SK-N-SH (cell line): ENCODE measurements at regions not wholly inside any gene's neighbourhood (a gene's known extent, or its start where the extent isn't known, plus 50 kb on each side); places are given as distances from the start of the nearest gene placed in this dataset.

Experiments
- CHD2 ChIP-seq: fragments of 150-350 bp; IDR thresholded peaks from 2 replicates; pipeline ENCODE4 v1.6.1; 2018; ENCODE audit warnings: low read length; ENCODE audit not compliant: partially characterized antibody
- ELF1 ChIP-seq: IDR thresholded peaks from 2 replicates; pipeline ENCODE4 v1.4.0; 2012
- EP300 ChIP-seq, 2 experiments: IDR thresholded peaks; 2 replicates each; pipeline versions ENCODE4 v1.4.0 to v1.6.1; 2012; ENCODE audit warnings: borderline replicate concordance in 1 of 2, low read depth in 1 of 2, low read length in 1 of 2
- EZH2phosphoT487 ChIP-seq: fragments of 200-600 bp; sonication (generic); IDR thresholded peaks from 2 replicates; pipeline ENCODE4 v1.6.1; 2017; ENCODE audit warnings: low read depth, mixed run types, mild to moderate bottlenecking, antibody characterized with exemption, moderate library complexity, borderline replicate concordance
- FOSL2 ChIP-seq: IDR thresholded peaks from 2 replicates; pipeline ENCODE4 v1.4.0; 2012; ENCODE audit warnings: low read depth, mild to moderate bottlenecking, moderate library complexity, borderline replicate concordance
- FOXM1 ChIP-seq: IDR thresholded peaks from 2 replicates; pipeline ENCODE4 v1.4.0; 2012; ENCODE audit warnings: low read depth, mild to moderate bottlenecking
- JUND ChIP-seq: IDR thresholded peaks from 2 replicates; pipeline ENCODE4 v1.4.0; 2012
- MXI1 ChIP-seq: IDR thresholded peaks from 2 replicates; pipeline ENCODE4 v1.6.1; 2012; ENCODE audit warnings: mild to moderate bottlenecking, low read depth, low read length, improper control_type of control experiment
- NFIC ChIP-seq: IDR thresholded peaks from 2 replicates; pipeline ENCODE4 v1.4.0; 2012; ENCODE audit warnings: borderline replicate concordance
- NRF1 ChIP-seq: IDR thresholded peaks from 2 replicates; pipeline ENCODE4 v1.6.1; 2012; ENCODE audit warnings: low read depth, mild to moderate bottlenecking, low read length
- POLR2AphosphoS5 ChIP-seq: IDR thresholded peaks from 2 replicates; pipeline ENCODE4 v1.6.1; 2012; ENCODE audit warnings: low read depth, low read length
- TCF12 ChIP-seq: IDR thresholded peaks from 2 replicates; pipeline ENCODE4 v1.4.0; 2012
- TEAD4 ChIP-seq: IDR thresholded peaks from 2 replicates; pipeline ENCODE4 v1.4.0; 2012; ENCODE audit warnings: mild to moderate bottlenecking, borderline replicate concordance; ENCODE audit not compliant: insufficient read depth
- YY1 ChIP-seq: IDR thresholded peaks from 2 replicates; pipeline ENCODE4 v1.4.0; 2012; ENCODE audit warnings: low read depth, mild to moderate bottlenecking
- TF ChIP-seq, protein P1 (sequence below): IDR thresholded peaks from 2 replicates; pipeline ENCODE4; 2012
- TF ChIP-seq, protein P2 (sequence below): IDR thresholded peaks from 2 replicates; pipeline ENCODE4 v1.6.1; 2012; ENCODE audit warnings: mild to moderate bottlenecking, low read depth, low read length, moderate library complexity
- TF ChIP-seq, protein P3 (sequence below): IDR thresholded peaks from 2 replicates; pipeline ENCODE4 v1.4.0; 2012; ENCODE audit warnings: low read depth, borderline replicate concordance
- TF ChIP-seq, protein P4 (sequence below): fragments of 150-350 bp; IDR thresholded peaks from 2 replicates; pipeline ENCODE4 v1.6.1; 2017; ENCODE audit warnings: antibody characterized with exemption, low read length, low read depth, borderline replicate concordance

DNA sequence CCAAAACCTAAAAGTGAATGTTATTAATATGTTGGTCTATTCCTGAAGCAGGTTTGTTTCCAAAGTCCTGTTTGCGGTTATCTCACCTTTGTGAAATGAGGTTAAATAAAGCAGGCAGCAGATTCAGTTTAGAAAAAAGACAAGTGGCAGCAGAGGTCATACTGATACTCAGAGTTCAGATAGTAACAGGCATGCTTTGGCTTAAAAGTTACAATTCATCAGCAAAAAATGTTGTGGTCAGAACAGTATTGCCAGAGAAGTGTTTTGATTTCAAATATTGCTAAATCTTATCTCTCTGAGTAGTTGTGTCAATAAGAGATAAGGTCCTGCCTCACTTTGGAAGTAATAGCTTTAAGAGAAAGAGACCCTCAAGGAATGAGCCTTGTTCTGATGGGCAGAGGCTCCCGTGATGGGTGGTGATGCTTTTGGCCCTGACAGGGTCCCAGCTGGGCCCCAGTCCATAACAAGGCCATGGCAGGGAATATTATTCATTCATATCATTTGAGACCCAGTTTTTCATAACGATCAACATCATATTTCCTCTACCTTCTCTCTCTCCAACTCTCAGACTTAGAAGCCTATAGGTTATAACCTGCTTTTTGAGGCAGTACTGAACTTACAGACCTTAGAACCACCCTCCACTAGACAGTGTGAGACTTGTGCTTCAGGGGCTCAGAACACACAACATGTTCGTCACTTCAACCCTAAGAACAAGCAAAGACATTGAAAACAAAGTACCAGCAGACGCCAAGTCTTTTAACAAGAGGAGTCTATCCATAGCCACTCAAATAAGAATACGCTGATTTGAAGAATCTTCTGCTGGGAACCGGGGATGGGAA is 58.5 kb upstream of the AHR start (continued):
- TF ChIP-seq CHD2 (no peak), FOSL2 (peak; percentile 73), MXI1 (no peak), ELF1 (no peak), EZH2phosphoT487 (no peak), NFIC (peak; percentile 78), JUND (peak; percentile 78), YY1 (no peak), EP300 (IDR thresholded peaks at IDR 0.05; ENCODE audit: borderline replicate concordance in 1 of 2, low read depth in 1 of 2, low read length in 1 of 2) (peak in 1 of 2 experiments; percentile 81; a peak in 2 of 4 replicates), TCF12 (peak; percentile 87), POLR2AphosphoS5 (no peak), FOXM1 (no peak), TEAD4 (peak; percentile 64; the same call in 1 of the 2 replicates), NRF1 (no peak)
- TF ChIP-seq, protein P1, sequence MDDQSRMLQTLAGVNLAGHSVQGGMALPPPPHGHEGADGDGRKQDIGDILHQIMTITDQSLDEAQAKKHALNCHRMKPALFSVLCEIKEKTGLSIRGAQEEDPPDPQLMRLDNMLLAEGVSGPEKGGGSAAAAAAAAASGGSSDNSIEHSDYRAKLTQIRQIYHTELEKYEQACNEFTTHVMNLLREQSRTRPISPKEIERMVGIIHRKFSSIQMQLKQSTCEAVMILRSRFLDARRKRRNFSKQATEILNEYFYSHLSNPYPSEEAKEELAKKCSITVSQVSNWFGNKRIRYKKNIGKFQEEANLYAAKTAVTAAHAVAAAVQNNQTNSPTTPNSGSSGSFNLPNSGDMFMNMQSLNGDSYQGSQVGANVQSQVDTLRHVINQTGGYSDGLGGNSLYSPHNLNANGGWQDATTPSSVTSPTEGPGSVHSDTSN = peak; percentile 77
- TF ChIP-seq, protein P2, sequence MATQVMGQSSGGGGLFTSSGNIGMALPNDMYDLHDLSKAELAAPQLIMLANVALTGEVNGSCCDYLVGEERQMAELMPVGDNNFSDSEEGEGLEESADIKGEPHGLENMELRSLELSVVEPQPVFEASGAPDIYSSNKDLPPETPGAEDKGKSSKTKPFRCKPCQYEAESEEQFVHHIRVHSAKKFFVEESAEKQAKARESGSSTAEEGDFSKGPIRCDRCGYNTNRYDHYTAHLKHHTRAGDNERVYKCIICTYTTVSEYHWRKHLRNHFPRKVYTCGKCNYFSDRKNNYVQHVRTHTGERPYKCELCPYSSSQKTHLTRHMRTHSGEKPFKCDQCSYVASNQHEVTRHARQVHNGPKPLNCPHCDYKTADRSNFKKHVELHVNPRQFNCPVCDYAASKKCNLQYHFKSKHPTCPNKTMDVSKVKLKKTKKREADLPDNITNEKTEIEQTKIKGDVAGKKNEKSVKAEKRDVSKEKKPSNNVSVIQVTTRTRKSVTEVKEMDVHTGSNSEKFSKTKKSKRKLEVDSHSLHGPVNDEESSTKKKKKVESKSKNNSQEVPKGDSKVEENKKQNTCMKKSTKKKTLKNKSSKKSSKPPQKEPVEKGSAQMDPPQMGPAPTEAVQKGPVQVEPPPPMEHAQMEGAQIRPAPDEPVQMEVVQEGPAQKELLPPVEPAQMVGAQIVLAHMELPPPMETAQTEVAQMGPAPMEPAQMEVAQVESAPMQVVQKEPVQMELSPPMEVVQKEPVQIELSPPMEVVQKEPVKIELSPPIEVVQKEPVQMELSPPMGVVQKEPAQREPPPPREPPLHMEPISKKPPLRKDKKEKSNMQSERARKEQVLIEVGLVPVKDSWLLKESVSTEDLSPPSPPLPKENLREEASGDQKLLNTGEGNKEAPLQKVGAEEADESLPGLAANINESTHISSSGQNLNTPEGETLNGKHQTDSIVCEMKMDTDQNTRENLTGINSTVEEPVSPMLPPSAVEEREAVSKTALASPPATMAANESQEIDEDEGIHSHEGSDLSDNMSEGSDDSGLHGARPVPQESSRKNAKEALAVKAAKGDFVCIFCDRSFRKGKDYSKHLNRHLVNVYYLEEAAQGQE = no peak
- TF ChIP-seq, protein P3, sequence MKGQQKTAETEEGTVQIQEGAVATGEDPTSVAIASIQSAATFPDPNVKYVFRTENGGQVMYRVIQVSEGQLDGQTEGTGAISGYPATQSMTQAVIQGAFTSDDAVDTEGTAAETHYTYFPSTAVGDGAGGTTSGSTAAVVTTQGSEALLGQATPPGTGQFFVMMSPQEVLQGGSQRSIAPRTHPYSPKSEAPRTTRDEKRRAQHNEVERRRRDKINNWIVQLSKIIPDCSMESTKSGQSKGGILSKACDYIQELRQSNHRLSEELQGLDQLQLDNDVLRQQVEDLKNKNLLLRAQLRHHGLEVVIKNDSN = no peak
- TF ChIP-seq, protein P4, sequence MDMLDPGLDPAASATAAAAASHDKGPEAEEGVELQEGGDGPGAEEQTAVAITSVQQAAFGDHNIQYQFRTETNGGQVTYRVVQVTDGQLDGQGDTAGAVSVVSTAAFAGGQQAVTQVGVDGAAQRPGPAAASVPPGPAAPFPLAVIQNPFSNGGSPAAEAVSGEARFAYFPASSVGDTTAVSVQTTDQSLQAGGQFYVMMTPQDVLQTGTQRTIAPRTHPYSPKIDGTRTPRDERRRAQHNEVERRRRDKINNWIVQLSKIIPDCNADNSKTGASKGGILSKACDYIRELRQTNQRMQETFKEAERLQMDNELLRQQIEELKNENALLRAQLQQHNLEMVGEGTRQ = no peak
